Stimulated activated CD4-positive, alpha-beta T cell treated with anti-CD3 and anti-CD28 coated beads, Interleukin-4, amount 100 ng/mL, for 48 hours (primary cell): ENCODE measurements at regions not wholly inside any gene's neighbourhood (a gene's known extent, or its start where the extent isn't known, plus 50 kb on each side); places are given as distances from the start of the nearest gene placed in this dataset.
A peak's percentile ranks its signal among the peaks of the same experiment; 100 is the strongest.
"Not testable (repeated sequence)": the region's sequence is repeated elsewhere in the genome, so short reads cannot be mapped to it uniquely, and the experiment has no call there.

Experiments
- DNase-seq, 2 donors: peaks; one replicate each; pipeline ENCODE4 v3.0.0-alpha.2; 2020; ENCODE audit warnings: low read depth in 2 of 2

- DNase-seq, result no peak
Observed at GRCh38 chr7:140283472-140283871, 106.7 kb upstream of the KDM7A start.

GRCh38 chr7:140281960-140282359 lies 105.2 kb upstream of the KDM7A start:
- no peak for DNase-seq

GRCh38 chr7:140281255-140281654 lies 104.5 kb upstream of the KDM7A start:
- DNase-seq, result no peak

GRCh38 chr7:140276001-140276400 lies 99.2 kb upstream of the KDM7A start:
- no peak for DNase-seq

GRCh38 chr7:140275069-140275965 lies 98.5 kb upstream of the KDM7A start:
- DNase-seq, result no peak

DNA sequence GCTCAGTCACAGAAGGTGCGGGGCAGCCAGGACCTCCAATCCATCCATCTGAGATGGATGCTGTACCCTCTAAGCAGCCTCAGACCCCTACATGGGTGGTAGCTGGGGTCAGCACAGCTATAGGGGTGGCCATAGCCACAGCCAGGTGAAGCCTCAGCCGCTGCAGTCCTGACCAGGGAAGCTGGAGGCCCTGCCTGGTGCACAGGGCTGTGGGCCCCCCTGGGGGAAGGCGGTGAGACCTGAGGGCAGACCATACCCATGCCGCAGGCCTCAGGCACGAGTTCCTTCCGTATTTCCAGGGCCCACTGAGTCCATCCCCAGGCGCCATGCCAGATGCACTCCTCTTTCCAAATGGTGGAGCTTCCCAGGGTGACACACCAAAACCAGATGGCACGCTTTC lies 96.6 kb upstream of the KDM7A start:
- DNase-seq, result no peak

- not testable (repeated sequence) for DNase-seq
Observed at GRCh38 chr7:140271643-140271968, 94.8 kb upstream of the KDM7A start.

DNA sequence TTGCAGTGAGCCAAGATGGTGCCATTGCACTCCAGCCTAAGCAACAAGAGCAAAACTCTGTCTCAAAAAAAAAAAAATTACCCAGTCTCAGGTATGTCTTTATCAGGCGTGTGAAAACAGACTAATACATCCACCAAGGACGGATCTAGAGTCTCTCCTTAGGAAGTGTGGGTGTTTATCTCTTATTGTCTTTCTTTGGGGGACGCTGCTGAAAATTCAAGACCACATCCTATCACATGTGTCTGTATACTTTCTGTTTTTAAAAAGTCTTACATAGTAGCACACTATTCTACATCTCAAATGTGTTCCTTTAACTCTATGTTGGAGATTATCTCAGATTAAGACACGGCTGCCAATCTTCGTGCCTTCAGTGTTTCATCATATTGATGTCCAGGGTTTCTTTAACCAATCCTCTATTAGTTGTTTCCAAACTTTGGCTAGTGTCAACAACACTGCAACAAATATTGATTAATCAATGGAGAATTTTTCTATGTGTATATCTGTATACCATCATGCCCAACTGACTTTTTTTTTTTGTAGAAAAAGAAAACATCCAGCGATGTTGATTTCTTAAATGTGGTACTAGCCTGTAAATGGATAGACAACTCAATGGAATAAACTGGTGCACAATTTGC lies 92.3 kb upstream of the KDM7A start:
- DNase-seq, result no peak

DNA sequence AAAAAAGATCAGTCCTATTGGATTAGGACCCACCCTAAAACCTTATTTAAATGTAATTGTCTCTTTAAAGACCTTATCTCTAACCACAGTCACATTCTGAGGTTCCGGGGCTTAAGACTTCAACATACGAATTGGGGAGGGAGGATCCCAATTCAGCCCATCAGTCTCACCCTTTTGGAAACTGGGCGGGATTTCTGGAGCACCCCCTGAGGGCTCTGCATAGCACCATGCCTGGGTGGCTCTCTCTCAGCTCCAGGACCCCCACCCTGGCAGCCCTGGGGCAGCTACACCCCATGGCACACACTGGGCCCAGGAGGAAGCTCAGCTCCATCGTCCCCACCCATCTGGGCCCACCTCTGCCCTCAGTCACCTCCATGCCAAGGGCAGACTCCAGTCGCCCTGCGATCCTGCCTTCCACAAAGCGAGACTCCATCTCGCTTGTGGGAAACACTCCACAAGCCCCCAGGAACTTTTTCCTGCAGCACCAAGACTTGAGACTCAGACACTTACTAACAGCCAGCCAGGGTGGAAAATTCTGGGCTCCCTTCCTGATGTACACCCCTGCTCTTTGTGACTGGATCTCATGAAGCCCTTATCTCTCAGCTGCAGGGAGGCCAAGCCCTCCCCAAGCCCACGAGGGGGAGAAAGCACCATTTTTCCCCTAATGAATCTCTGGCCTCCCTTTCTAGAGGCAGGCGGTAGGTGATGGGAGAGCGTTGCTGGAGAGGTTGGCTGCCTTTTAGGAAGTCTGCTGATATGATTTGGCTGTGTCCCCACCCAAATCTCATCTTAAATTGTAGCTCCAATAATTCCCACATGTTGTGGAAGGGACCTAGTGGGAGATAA lies 90.8 kb upstream of the KDM7A start:
- DNase-seq, result no peak

DNA sequence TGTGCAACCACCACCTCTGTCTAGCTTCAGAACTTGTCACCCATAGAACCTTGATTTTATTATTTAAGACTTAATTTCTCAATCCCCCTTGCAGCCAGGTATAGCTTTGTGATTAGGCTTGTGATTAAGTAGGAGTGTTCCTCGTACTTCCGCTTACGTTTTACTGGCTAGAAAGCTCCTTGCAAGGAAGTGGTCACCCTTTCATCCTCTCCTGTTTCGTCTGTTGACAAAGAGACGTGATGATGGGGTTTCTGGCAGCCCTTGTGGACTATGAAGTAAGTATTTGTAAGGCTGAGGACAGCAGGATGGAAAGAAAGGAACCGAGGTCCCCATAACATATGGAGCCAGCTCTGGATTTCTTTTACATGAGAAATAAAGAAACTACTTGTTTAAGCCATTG lies 86.5 kb upstream of the KDM7A start:
- DNase-seq, result peak in 1 of 2 donors; percentile 5

DNA sequence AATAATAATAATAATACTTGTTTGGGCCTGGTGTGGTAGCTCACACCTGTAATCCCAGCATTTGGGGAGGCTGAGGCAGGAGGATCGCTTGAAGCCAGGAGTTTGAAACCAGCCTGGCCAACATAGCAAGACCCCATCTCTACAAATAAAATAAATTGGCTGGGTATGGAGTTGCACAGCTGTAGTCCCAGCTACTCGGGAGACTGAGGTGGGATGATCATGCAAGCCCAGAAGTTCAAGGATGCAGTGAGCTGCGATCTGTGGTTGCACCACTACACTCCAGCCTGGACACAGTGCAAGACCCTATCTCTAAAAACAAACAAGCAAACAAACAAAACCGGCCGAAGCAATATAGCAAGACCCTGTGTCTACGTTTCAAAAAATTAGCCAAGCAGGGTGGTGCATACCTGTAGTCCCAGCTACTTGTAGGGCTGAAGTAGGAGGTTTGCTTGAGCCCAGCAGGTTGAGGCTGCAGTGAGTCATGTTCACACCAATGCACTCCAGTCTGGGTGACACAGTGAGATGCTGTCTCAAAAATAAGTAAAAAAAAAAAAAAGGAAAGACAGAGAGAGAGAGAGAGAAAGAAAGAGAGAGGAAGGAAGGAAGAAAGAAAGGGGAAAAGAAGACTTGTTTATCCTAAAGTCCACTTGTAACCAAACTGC lies 85.6 kb upstream of the KDM7A start:
- DNase-seq, result no peak

GRCh38 chr7:140261522-140261921 lies 84.7 kb upstream of the KDM7A start:
- DNase-seq, result no peak

DNA sequence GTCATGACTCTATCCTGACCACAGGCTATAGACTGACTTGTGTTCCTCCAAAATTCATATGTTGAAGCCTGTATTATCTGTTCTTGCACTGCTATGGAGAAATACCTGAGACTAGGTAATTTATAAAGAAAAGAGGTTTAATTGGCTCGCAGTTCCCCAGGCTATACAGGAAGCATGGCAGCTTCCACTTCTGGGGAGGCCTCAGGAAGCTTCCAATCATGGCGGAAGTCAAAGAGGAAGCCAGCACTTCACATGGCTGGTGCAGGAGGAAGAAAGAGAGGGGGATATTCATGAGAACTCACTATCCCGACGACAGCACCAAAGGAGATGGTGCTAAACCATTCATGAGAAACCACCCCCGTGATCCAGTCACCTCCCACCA lies 84.3 kb upstream of the KDM7A start:
- DNase-seq, result no peak

DNA sequence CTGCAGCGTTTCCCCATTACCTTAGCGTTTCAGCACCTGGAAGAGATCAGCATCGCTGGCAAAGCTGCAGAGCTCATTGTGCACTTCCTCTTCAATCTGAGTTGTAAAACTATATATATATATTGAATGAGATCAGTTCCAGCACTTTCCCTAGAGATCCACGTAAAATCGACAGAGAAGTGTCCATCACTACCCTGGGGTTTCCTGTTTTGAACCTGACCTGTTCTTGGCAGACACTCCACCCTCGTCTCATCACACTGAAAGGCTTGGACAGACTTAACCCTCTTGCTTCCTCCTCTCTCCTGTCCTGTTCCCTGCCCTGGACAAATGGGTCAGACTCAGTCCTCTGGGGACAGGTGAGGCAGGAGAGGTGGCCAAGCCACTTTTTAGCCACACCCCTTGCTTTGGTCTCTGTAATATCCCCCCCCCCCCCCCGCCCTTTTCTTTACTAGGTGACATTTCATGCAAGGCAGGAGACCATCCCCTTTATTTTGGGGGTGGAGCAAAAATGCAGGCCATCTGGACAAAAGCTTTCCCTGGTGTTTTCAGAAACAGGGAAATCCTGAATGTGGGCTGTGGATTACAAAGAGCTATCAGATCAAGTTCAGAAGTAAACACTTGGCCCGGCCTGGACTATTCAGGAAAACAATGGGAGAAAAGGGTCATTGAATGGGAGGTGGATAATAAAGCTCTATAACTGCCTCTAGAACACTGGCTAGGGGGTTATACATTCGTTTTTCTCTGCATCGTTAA lies 83.7 kb upstream of the KDM7A start:
- no peak for DNase-seq

DNA sequence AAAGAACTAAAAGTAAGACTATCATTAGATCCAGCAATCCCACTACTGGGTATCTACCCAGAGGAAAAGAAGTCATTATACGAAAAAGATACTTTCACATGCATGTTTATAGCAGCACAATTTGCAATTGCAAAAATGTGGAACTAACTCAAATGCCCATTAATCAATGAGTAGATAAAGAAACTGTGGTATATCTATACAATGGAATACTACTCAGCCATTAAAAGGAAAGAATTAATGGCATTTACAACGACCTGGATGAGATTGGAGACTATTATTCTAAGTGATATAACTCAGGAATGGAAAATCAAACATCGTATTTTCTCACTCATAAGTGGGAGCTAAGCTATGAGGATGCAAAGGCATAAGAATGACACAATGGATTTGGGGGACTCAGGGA lies 80.5 kb upstream of the KDM7A start:
- DNase-seq, result not testable (repeated sequence)

GRCh38 chr7:140254976-140255375 lies 78.2 kb upstream of the KDM7A start:
- not testable (repeated sequence) for DNase-seq

- DNase-seq, result no peak
Observed at GRCh38 chr7:140249036-140249806, 72.4 kb upstream of the KDM7A start.

- no peak for DNase-seq
Observed at GRCh38 chr7:140247559-140247958, 70.8 kb upstream of the KDM7A start.

DNA sequence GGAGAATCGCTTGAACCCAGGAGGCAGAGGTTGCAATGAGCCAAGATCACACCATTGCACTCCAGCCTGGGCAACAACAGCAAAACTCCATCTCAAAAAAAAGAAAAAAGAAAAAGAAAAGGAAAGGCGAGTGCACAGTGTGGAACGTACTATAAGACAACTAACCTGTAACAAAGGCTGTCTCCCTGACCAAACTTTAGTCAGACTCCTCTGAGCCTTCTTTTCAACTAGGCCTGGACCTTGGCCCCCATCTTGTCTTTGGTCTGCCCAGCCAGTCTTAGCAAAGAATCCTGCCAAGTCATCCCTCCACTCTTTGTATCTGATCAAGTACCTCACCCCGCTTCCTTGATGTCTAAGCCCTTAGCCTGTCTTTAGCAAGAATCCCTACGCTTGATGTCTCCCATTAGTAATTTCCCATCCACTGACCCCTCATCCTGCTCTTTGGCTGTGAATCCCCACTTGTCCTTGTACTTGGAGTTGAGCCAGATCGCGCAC lies 68.9 kb upstream of the KDM7A start:
- DNase-seq, result no peak
